Activated T-cell treated with anti-CD3 and anti-CD28 coated beads, Interleukin-2, amount 50 U/mL, for 4 hours (primary cell): ENCODE measurements at regions not wholly inside any gene's neighbourhood (a gene's known extent, or its start where the extent isn't known, plus 50 kb on each side); places are given as distances from the start of the nearest gene placed in this dataset.
"Not testable (repeated sequence)": the region's sequence is repeated elsewhere in the genome, so short reads cannot be mapped to it uniquely, and the experiment has no call there.

ENCODE experiments used
- ATAC-seq, 2 donors: fragments of 200-7000 bp; cut with Tn5 transposase; one replicate each; pipeline ENCODE4 v1.10.0; 2021
- DNase-seq: peaks from one replicate; pipeline ENCODE4 v3.0.0-alpha.2; 2020
- H3K27me3 Mint-ChIP-seq: one replicate; pipeline ENCODE4 v1.8.0; 2021; ENCODE audit warnings: low read depth, mixed read lengths
- H3K36me3 Mint-ChIP-seq: one replicate; pipeline ENCODE4 v1.8.0; 2022; ENCODE audit warnings: mixed read lengths; ENCODE audit not compliant: insufficient read depth
- H3K4me1 Mint-ChIP-seq: one replicate; pipeline ENCODE4 v1.8.0; 2021; ENCODE audit warnings: low read depth, mixed read lengths
- H3K4me3 Mint-ChIP-seq: one replicate; pipeline ENCODE4 v1.8.0; 2021; ENCODE audit warnings: mild to moderate bottlenecking, moderate library complexity, mixed read lengths
- H3K9me3 Mint-ChIP-seq: one replicate; pipeline ENCODE4 v1.8.0; 2021; ENCODE audit warnings: mixed read lengths

- Mint-ChIP-seq H3K36me3 (no peaks in the 10 kb centered on the region), H3K4me3 (no peak overlapping the region), H3K9me3 (peaks cover 6% of the 10 kb centered on the region), H3K4me1 (no peaks in the 10 kb centered on the region), H3K27me3 (no peaks in the 10 kb centered on the region)
- ATAC-seq (no peak), DNase-seq (no peak)
These were observed 541.0 kb downstream of the RFC3 start for GRCh38 chr13:34358811-34359513.

GRCh38 chr13:34360702-34361101 is 542.8 kb downstream of the RFC3 start:
- H3K36me3 Mint-ChIP-seq: no peaks in the 10 kb centered on the region
- DNase-seq (no peak), ATAC-seq (no peak)
- H3K4me3 Mint-ChIP-seq: no peak overlapping the region
- H3K9me3 Mint-ChIP-seq: no peaks in the 10 kb centered on the region
- no peaks in the 10 kb centered on the region for H3K27me3 Mint-ChIP-seq
- no peaks in the 10 kb centered on the region for H3K4me1 Mint-ChIP-seq

- no peaks in the 10 kb centered on the region for H3K36me3 Mint-ChIP-seq
- ATAC-seq: no peak
These were observed 543.6 kb downstream of the RFC3 start for GRCh38 chr13:34361560-34361959.

GRCh38 chr13:34363266-34363665 is 545.3 kb downstream of the RFC3 start:
- Mint-ChIP-seq H3K36me3 (no peaks in the 10 kb centered on the region), H3K27me3 (no peaks in the 10 kb centered on the region), H3K4me3 (no peak overlapping the region), H3K4me1 (no peaks in the 10 kb centered on the region), H3K9me3 (peaks cover 5% of the 10 kb centered on the region)
- ATAC-seq (no peak), DNase-seq (no peak)

More at GRCh38 chr13:34361560-34361959, 543.6 kb downstream of the RFC3 start:
- peaks cover 2% of the 10 kb centered on the region for H3K9me3 Mint-ChIP-seq
- H3K4me3 Mint-ChIP-seq: no peak overlapping the region
- DNase-seq: no peak
- H3K4me1 Mint-ChIP-seq: no peaks in the 10 kb centered on the region
- no peaks in the 10 kb centered on the region for H3K27me3 Mint-ChIP-seq

- DNase-seq (no peak), ATAC-seq (no peak)
- H3K4me1 Mint-ChIP-seq: no peaks in the 10 kb centered on the region
- H3K4me3 Mint-ChIP-seq: no peak overlapping the region
- H3K36me3 Mint-ChIP-seq: no peaks in the 10 kb centered on the region
- no peaks in the 10 kb centered on the region for H3K27me3 Mint-ChIP-seq
- H3K9me3 Mint-ChIP-seq: peaks cover 5% of the 10 kb centered on the region
These were observed 546.7 kb downstream of the RFC3 start for GRCh38 chr13:34364633-34365032.

GRCh38 chr13:34369931-34370330 is 552.0 kb downstream of the RFC3 start:
- H3K36me3 Mint-ChIP-seq: no peaks in the 10 kb centered on the region
- ATAC-seq: no peak
- DNase-seq: no peak

GRCh38 chr13:34371108-34371507 is 553.2 kb downstream of the RFC3 start:
- Mint-ChIP-seq H3K4me3 (no peak overlapping the region), H3K27me3 (peaks cover 1% of the 10 kb centered on the region), H3K9me3 (peaks cover 5% of the 10 kb centered on the region), H3K4me1 (no peaks in the 10 kb centered on the region), H3K36me3 (no peaks in the 10 kb centered on the region)
- no peak for ATAC-seq
- DNase-seq: no peak

More at GRCh38 chr13:34369931-34370330, 552.0 kb downstream of the RFC3 start:
- Mint-ChIP-seq H3K4me3 (no peak overlapping the region), H3K9me3 (peaks cover 5% of the 10 kb centered on the region), H3K27me3 (peaks cover 1% of the 10 kb centered on the region), H3K4me1 (no peaks in the 10 kb centered on the region)

GRCh38 chr13:34371645-34372395 is 553.9 kb downstream of the RFC3 start:
- H3K9me3 Mint-ChIP-seq: no peaks in the 10 kb centered on the region
- no peaks in the 10 kb centered on the region for H3K36me3 Mint-ChIP-seq
- ATAC-seq (no peak), DNase-seq (no peak)
- no peak overlapping the region for H3K4me3 Mint-ChIP-seq
- no peaks in the 10 kb centered on the region for H3K4me1 Mint-ChIP-seq
- peaks cover 1% of the 10 kb centered on the region for H3K27me3 Mint-ChIP-seq

- no peaks in the 10 kb centered on the region for H3K4me1 Mint-ChIP-seq
- DNase-seq: no peak
- H3K4me3 Mint-ChIP-seq: no peak overlapping the region
These were observed 554.6 kb downstream of the RFC3 start for GRCh38 chr13:34372581-34372980.

GRCh38 chr13:34376483-34376882 is 558.5 kb downstream of the RFC3 start:
- H3K4me3 Mint-ChIP-seq: no peak overlapping the region

More at GRCh38 chr13:34372581-34372980, 554.6 kb downstream of the RFC3 start:
- peaks cover 1% of the 10 kb centered on the region for H3K27me3 Mint-ChIP-seq
- H3K9me3 Mint-ChIP-seq: no peaks in the 10 kb centered on the region
- ATAC-seq: no peak
- H3K36me3 Mint-ChIP-seq: no peaks in the 10 kb centered on the region

GRCh38 chr13:34381228-34381627 is 560.8 kb upstream of the NBEA start:
- H3K4me1 Mint-ChIP-seq: no peaks in the 10 kb centered on the region

More at GRCh38 chr13:34376483-34376882, 558.5 kb downstream of the RFC3 start:
- peaks cover 1% of the 10 kb centered on the region for H3K27me3 Mint-ChIP-seq
- ATAC-seq (no peak), DNase-seq (no peak)
- H3K36me3 Mint-ChIP-seq: no peaks in the 10 kb centered on the region
- H3K9me3 Mint-ChIP-seq: no peaks in the 10 kb centered on the region
- no peaks in the 10 kb centered on the region for H3K4me1 Mint-ChIP-seq

GRCh38 chr13:34383728-34384127 is 558.3 kb upstream of the NBEA start:
- H3K9me3 Mint-ChIP-seq: peaks cover 3% of the 10 kb centered on the region
- no peaks in the 10 kb centered on the region for H3K36me3 Mint-ChIP-seq
- H3K27me3 Mint-ChIP-seq: no peaks in the 10 kb centered on the region
- H3K4me1 Mint-ChIP-seq: no peaks in the 10 kb centered on the region
- H3K4me3 Mint-ChIP-seq: no peak overlapping the region
- no peak for DNase-seq
- no peak for ATAC-seq

More at GRCh38 chr13:34381228-34381627, 560.8 kb upstream of the NBEA start:
- H3K4me3 Mint-ChIP-seq: no peak overlapping the region
- DNase-seq: no peak
- no peak for ATAC-seq
- H3K36me3 Mint-ChIP-seq: no peaks in the 10 kb centered on the region
- no peaks in the 10 kb centered on the region for H3K27me3 Mint-ChIP-seq
- H3K9me3 Mint-ChIP-seq: peaks cover 3% of the 10 kb centered on the region

- H3K27me3 Mint-ChIP-seq, H3K4me3 Mint-ChIP-seq, H3K9me3 Mint-ChIP-seq, H3K36me3 Mint-ChIP-seq, H3K4me1 Mint-ChIP-seq, ATAC-seq, DNase-seq: not testable (repeated sequence)
These were observed 555.8 kb upstream of the NBEA start for GRCh38 chr13:34386229-34386628.

- H3K27me3 Mint-ChIP-seq: no peaks in the 10 kb centered on the region
- no peaks in the 10 kb centered on the region for H3K36me3 Mint-ChIP-seq
- no peaks in the 10 kb centered on the region for H3K4me1 Mint-ChIP-seq
- no peak for DNase-seq
- peaks cover 8% of the 10 kb centered on the region for H3K9me3 Mint-ChIP-seq
- no peak overlapping the region for H3K4me3 Mint-ChIP-seq
- ATAC-seq: no peak
These were observed 551.0 kb upstream of the NBEA start for GRCh38 chr13:34391076-34391475.

- no peaks in the 10 kb centered on the region for H3K36me3 Mint-ChIP-seq
- H3K27me3 Mint-ChIP-seq: no peaks in the 10 kb centered on the region
- no peak overlapping the region for H3K4me3 Mint-ChIP-seq
- ATAC-seq: no peak
- H3K9me3 Mint-ChIP-seq: peaks cover 12% of the 10 kb centered on the region
- DNase-seq: no peak
- no peaks in the 10 kb centered on the region for H3K4me1 Mint-ChIP-seq
These were observed 540.4 kb upstream of the NBEA start for GRCh38 chr13:34401696-34402095.
